BLaER1 (cell line): ENCODE measurements at regions not wholly inside any gene's neighbourhood (a gene's known extent, or its start where the extent isn't known, plus 50 kb on each side); places are given as distances from the start of the nearest gene placed in this dataset.

ENCODE experiments used
- H3K27ac ChIP-seq: shearing (Covaris generic); formaldehyde crosslinking; 2 replicates; pipeline ENCODE4 v1.8.1; 2022
- H3K27me3 ChIP-seq: shearing (Covaris generic); formaldehyde crosslinking; 2 replicates; pipeline ENCODE4 v1.8.1; 2022
- H3K36me3 ChIP-seq: shearing (Covaris generic); formaldehyde crosslinking; 2 replicates; pipeline ENCODE4 v1.8.1; 2022
- H3K4me1 ChIP-seq: shearing (Covaris generic); formaldehyde crosslinking; 2 replicates; pipeline ENCODE4 v1.8.1; 2022
- H3K4me2 ChIP-seq: shearing (Covaris generic); formaldehyde crosslinking; 2 replicates; pipeline ENCODE4 v1.8.1; 2022
- H3K4me3 ChIP-seq: shearing (Covaris generic); formaldehyde crosslinking; 2 replicates; pipeline ENCODE4 v1.8.1; 2022
- H3K9ac ChIP-seq: shearing (Covaris generic); formaldehyde crosslinking; 2 replicates; pipeline ENCODE4 v1.8.1; 2022
- H3K9me3 ChIP-seq: shearing (Covaris generic); formaldehyde crosslinking; 2 replicates; pipeline ENCODE4 v1.8.1; 2022
- H4K20me1 ChIP-seq: shearing (Covaris generic); formaldehyde crosslinking; 2 replicates; pipeline ENCODE4 v1.8.1; 2022
- Cebpa-rat ChIP-seq: shearing (Covaris generic); IDR thresholded peaks from 2 replicates; pipeline ENCODE4 v1.8.1; 2022

DNA sequence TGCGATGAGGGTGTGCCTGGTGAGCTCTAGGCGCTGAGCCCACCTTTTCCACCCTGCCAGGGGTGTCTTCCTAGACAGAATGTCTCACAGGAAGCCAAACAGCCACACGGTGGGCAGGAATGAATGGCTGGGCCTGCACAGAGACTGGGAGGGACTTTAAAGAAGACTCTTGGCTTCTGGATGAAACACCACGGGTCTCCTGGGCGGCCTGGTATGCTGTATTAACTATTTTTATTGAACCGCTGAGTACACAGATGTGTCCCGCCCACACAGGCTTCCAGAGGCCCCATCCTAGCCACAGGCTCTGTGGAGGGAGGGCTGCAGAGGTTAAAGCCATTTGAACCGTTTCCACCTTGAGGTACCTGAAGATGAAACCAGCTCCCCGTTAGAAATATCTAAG, 115.2 kb upstream of the CXCL14 start:
- no peak for TF ChIP-seq Cebpa-rat
- Histone ChIP-seq H3K36me3 (no peaks in the 10 kb centered on the region), H3K4me3 (no peak overlapping the region), H3K27ac (no peak overlapping the region), H3K4me1 (no peaks in the 10 kb centered on the region), H3K27me3 (0 out of 2 replicates have a peak, but pooled peaks cover 5% of the 10 kb centered on the region), H3K9ac (no peak overlapping the region), H3K9me3 (no peaks in the 10 kb centered on the region), H3K4me2 (no peak overlapping the region), H4K20me1 (no peaks in the 10 kb centered on the region)

DNA sequence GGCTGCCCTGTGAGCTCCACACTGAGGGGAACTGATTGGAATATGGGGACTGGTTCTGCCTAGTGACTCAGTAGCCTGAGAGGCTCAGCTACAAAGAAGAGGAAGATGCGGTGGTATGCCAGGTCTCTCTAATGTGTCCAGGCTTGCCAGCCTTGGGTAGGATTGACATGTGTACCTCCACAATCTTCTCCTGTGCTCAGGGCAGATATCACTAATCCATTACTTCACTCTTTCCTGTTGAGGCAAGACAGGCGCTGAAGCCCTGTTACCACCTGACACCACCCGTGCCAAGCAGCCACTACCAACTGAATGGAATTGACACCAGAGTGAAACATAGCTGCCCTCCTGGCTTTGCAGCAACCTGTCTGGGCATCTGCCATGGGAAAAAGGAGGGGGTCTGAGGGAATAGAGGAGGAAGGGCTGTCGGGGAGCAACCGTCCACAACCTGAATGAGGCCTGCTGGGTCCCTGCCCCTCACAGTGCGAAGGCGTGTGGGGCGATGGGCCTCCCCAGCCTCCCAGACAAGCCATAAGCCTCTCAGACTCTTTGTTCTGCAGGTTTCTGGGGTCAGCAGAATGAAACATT, 114.7 kb upstream of the CXCL14 start:
- no peaks in the 10 kb centered on the region for H3K4me1 ChIP-seq
- no peaks in the 10 kb centered on the region for H3K36me3 ChIP-seq
- no peaks in the 10 kb centered on the region for H3K9me3 ChIP-seq
- no peak overlapping the region for H3K27ac ChIP-seq
- H3K27me3 ChIP-seq = 0 out of 2 replicates have a peak, but pooled peaks cover 5% of the 10 kb centered on the region
- no peaks in the 10 kb centered on the region for H4K20me1 ChIP-seq
- no peak overlapping the region for H3K4me2 ChIP-seq
- no peak overlapping the region for H3K4me3 ChIP-seq
- H3K9ac ChIP-seq = no peak overlapping the region
- no peak for TF ChIP-seq Cebpa-rat

DNA sequence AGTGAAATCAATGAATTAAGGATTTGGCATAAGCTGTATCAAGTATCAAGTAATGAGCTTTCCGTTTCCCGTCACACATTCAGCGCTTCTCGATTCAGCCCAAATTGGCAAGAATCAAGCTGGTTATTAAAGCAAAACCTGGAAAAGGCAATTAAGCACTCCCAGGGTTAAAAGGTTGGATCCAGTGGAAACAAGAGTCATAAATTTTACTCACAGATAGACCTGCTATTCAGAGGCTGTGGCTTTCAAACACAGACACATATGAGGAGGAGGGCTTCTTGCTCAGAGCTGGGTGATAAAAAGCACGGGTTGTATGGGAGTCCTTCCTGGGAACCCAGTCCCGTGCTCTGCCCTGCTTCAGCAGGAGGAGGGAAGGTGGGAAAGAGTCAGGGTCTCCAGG, 112.3 kb upstream of the CXCL14 start:
- no peak overlapping the region for H3K4me2 ChIP-seq
- 0 out of 2 replicates have a peak, but pooled peaks cover 5% of the 10 kb centered on the region for H3K27me3 ChIP-seq
- H3K4me3 ChIP-seq = no peak overlapping the region
- no peaks in the 10 kb centered on the region for H3K36me3 ChIP-seq
- H4K20me1 ChIP-seq = no peaks in the 10 kb centered on the region
- H3K9ac ChIP-seq = no peak overlapping the region
- no peaks in the 10 kb centered on the region for H3K9me3 ChIP-seq
- H3K27ac ChIP-seq = no peak overlapping the region
- no peaks in the 10 kb centered on the region for H3K4me1 ChIP-seq
- TF ChIP-seq Cebpa-rat = no peak

DNA sequence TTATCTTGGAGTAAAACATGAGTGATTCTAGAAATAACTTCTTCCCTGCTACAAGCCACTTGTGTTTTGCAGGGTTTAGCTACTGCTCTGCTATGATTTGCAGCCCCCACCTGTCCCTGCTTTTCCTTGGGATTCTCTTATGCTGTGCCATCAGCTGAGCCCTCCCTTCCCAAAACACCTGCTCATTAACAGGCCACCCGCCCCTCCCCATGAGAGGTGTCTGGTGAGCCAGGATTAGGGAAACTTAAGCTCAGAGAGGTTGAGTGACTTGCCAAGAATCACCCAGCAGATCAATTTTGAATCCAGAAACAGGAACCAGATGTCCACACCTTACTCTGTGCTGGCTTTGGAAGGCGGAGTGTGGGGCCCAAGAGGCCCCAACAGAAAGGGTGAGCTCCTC, 111.7 kb upstream of the CXCL14 start:
- TF ChIP-seq Cebpa-rat = no peak
- Histone ChIP-seq H3K4me1 (no peaks in the 10 kb centered on the region), H3K4me3 (no peak overlapping the region), H4K20me1 (no peaks in the 10 kb centered on the region), H3K9me3 (no peaks in the 10 kb centered on the region), H3K36me3 (no peaks in the 10 kb centered on the region), H3K9ac (no peak overlapping the region), H3K4me2 (no peak overlapping the region), H3K27ac (no peak overlapping the region), H3K27me3 (0 out of 2 replicates have a peak, but pooled peaks cover 5% of the 10 kb centered on the region)

DNA sequence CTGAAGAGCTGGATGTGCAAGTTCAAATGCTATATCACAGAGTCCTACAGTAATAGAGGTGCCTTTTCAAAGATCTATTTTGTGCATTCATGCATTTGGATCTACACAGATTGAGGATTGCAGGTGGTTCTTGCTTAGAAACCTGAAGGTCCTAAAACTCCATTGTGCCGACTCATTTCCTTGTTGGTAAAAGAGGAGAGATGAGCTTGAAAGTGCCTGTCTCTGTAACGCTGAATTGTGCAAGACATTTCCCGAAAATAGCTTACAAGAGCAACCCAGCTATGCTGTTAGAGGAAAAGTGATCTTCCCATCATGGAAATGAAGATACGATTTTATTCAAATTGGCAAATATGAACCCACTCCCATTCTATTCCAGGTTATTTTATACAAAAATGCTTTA, 110.7 kb upstream of the CXCL14 start:
- Histone ChIP-seq H3K4me1 (no peaks in the 10 kb centered on the region), H3K9me3 (no peaks in the 10 kb centered on the region), H3K27ac (no peak overlapping the region), H3K4me2 (no peak overlapping the region), H3K4me3 (no peak overlapping the region), H4K20me1 (no peaks in the 10 kb centered on the region), H3K9ac (no peak overlapping the region), H3K27me3 (0 out of 2 replicates have a peak, but pooled peaks cover 5% of the 10 kb centered on the region), H3K36me3 (no peaks in the 10 kb centered on the region)
- TF ChIP-seq Cebpa-rat = no peak

DNA sequence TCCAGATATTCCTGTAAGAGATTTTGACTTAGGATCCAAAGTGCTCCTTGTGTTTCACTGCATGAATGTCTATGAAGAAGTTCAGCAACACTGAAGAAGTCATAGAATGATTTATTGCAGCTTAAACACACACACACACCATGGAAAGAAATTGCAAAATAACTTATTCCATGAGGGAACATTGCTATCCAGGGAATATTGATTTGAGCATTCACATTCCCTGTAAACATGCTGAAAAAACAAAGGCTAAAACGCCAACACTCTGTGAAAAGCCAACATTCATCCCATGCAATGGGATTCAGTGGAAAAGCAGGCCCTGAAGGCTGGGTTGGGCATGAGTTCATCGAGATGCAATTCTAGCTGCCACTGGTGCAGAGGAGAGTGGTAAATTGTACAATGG, 109.6 kb upstream of the CXCL14 start:
- no peak overlapping the region for H3K4me3 ChIP-seq
- H3K4me2 ChIP-seq = no peak overlapping the region
- no peak for TF ChIP-seq Cebpa-rat
- H3K9me3 ChIP-seq = no peaks in the 10 kb centered on the region
- no peaks in the 10 kb centered on the region for H4K20me1 ChIP-seq
- no peak overlapping the region for H3K27ac ChIP-seq
- 0 out of 2 replicates have a peak, but pooled peaks cover 5% of the 10 kb centered on the region for H3K27me3 ChIP-seq
- no peaks in the 10 kb centered on the region for H3K4me1 ChIP-seq
- H3K9ac ChIP-seq = no peak overlapping the region
- H3K36me3 ChIP-seq = no peaks in the 10 kb centered on the region

DNA sequence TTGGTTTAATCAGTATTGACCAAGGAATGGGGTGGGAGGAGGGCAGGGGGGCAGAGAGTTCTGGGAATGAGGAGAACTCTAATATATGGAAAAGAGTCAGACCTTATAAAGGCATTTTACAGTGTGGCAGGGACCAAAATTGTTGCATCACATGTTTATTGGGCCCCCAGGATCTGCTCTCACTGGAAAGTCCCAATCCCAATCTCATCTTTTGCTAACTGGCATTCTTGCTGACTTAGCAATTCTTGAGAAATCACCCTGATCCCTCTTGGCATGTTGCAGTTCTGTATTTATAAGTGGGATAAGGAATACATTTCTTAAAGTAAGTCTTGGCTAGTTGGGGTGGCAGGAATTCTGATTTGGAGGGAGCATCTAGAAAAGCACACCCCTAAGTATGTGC, 104.4 kb upstream of the CXCL14 start:
- H3K9ac ChIP-seq = no peak overlapping the region
- H3K36me3 ChIP-seq = no peaks in the 10 kb centered on the region
- no peaks in the 10 kb centered on the region for H3K27me3 ChIP-seq
- H3K4me2 ChIP-seq = no peak overlapping the region
- H4K20me1 ChIP-seq = no peaks in the 10 kb centered on the region
- H3K27ac ChIP-seq = no peak overlapping the region
- TF ChIP-seq Cebpa-rat = no peak
- peaks cover 34% of the 10 kb centered on the region for H3K9me3 ChIP-seq
- H3K4me1 ChIP-seq = no peaks in the 10 kb centered on the region
- H3K4me3 ChIP-seq = no peak overlapping the region

DNA sequence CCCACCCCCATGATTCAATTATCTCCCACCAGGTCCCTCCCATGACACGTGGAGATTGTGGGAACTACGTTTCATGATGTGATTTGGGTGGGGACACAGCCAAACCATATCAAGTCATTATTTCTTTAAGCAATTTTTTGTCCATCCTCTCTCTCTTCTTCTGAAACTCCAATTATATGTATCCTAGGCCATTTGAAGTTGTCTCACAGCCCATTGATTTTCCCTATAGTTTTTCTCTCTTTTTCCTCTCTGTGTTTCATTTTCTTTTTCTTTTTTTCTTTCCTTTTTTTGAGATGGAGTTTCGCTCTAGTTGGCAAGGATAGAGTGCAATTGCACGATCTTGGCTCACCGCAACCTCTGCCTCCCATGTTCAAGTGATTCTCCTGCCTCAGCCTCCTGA, 101.9 kb upstream of the CXCL14 start:
- Histone ChIP-seq H3K4me2 (no peak overlapping the region), H3K4me1 (no peaks in the 10 kb centered on the region), H3K9ac (no peak overlapping the region), H3K27me3 (no peaks in the 10 kb centered on the region), H3K27ac (no peak overlapping the region), H4K20me1 (no peaks in the 10 kb centered on the region), H3K9me3 (peaks cover 45% of the 10 kb centered on the region), H3K4me3 (no peak overlapping the region), H3K36me3 (no peaks in the 10 kb centered on the region)
- TF ChIP-seq Cebpa-rat = no peak

DNA sequence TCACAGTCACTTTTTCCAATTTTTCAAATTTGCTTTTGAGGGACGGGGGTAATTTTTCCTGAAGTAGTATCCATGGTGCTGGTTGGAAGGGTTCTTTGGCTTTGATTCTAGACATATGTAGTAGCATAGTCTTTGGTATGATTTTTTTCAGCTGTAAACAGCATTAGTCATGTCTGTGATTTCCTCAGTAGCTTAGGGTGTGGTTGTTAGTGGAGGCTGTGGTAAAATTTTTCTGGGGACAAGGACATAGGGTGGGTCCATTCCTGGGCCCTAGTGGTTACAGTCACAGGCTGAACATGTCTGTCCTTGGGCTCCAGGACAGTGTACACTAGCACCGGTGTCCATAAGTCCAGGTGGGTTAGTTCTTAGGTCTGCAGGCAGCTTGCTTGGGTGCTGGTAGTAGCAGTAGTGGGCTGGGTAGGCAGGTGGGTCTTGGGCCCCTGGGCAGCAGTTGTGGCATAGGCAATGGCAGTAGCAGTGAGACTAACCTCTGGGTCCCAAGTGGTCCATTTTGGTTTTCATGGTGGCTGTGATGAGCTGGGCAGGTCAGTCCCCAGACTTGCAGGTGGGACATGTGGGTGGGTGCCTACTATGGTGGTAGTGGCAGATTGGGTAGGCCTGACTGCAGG, 100.0 kb upstream of the CXCL14 start:
- H3K9ac ChIP-seq = no peak overlapping the region
- H4K20me1 ChIP-seq = no peaks in the 10 kb centered on the region
- H3K9me3 ChIP-seq = peaks cover 53% of the 10 kb centered on the region
- TF ChIP-seq Cebpa-rat = no peak
- H3K36me3 ChIP-seq = no peaks in the 10 kb centered on the region
- no peaks in the 10 kb centered on the region for H3K27me3 ChIP-seq
- no peaks in the 10 kb centered on the region for H3K4me1 ChIP-seq
- no peak overlapping the region for H3K4me3 ChIP-seq
- H3K4me2 ChIP-seq = no peak overlapping the region
- no peak overlapping the region for H3K27ac ChIP-seq

DNA sequence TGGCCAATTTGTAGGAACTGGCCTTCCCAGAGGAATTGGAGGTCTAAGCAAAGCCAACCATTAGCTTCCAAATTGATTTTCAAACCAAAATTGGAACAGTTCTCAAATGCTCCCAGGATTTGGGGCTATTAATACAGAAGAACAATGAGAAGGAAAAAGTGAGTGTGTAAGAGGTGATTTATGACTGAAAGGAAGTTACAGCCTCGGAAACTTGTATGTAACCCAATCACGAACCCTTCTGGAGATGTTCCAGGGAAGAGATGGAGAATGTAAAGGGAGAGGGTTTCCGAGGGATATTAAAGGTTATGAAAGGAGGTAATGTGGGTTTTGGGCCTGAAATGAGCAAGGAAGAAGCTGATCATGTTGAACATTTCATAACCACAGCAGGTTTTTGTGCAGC, 93.2 kb upstream of the CXCL14 start:
- H3K9me3 ChIP-seq = peaks cover 8% of the 10 kb centered on the region
- H3K4me3 ChIP-seq = no peak overlapping the region
- no peaks in the 10 kb centered on the region for H3K27me3 ChIP-seq
- peaks cover 28% of the 10 kb centered on the region for H3K4me1 ChIP-seq
- no peaks in the 10 kb centered on the region for H4K20me1 ChIP-seq
- no peak overlapping the region for H3K27ac ChIP-seq
- peak overlapping the region; percentile 57 for H3K4me2 ChIP-seq
- no peak for TF ChIP-seq Cebpa-rat
- no peaks in the 10 kb centered on the region for H3K36me3 ChIP-seq
- H3K9ac ChIP-seq = no peak overlapping the region
